ENCODE measurements at regions not wholly inside any gene's neighbourhood (a gene's known extent, or its start where the extent isn't known, plus 50 kb on each side); places are given as distances from the start of the nearest gene placed in this dataset.

DNA sequence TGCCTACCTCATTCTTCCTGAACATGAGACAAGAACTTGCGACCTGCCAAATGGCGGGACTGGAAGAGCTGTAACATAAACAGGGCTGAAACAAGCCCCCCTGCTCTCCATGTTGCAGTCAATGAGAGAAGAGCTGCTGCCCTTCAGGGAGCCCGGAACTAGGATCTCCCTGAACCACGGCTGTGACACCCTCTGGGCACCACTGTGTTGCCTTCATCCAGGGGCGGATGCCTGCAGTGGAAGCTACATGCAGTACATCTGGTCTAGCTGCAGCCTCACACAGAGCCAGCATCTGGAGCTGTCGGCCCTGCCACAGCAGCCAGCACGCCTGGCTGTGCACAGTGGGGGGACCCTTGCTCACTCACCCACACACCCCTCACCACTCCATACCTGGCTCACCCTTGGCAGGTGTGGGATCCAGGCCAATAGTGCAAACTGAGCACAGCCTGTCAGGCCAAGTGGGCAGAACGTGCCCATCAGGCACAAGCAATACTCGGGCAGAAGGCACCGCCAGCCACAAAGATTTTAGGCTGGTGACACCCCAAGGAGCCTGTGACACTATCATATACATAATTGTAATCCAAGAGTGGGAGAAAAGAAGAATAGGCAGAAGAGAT lies 451.3 kb downstream of the HTR1B start (continued):
- TF ChIP-seq TFDP1 (CRISPR knock-in tag; IDR thresholded peaks at IDR 0.05; ENCODE audit: borderline replicate concordance): no peak

GRCh38 chr6:77010931-77011542 lies 452.3 kb downstream of the HTR1B start:
- in situ Hi-C loops (cut with HindIII; ENCODE audit: extremely low pct_ligation_motif_present, low pct_unique_long_range_greater_than_20kb) (no loop called here), intact Hi-C loops (cut with micrococcal nuclease; ENCODE audit: unreplicated experiment) (no loop called here)
- Histone ChIP-seq H2AFZ (ENCODE audit: low read length) (no peak overlapping the region), H3K4me1 (ENCODE audit: insufficient read depth, low read length) (no peaks in the 10 kb centered on the region), H3K27ac (ENCODE audit: extremely low read length, insufficient read depth, low read length) (no peak overlapping the region), H3K79me2 (ENCODE audit: insufficient read depth, low read length) (no peaks in the 10 kb centered on the region), H3K4me3 (replicated peaks in 1 of 3; ENCODE audit: insufficient read depth in 1 of 3, low read depth in 2 of 3, low read length in 3 of 3) (no peak overlapping the region), H3K9ac (ENCODE audit: insufficient read depth, low read depth, low read length) (no peak overlapping the region), H3K27me3 (ENCODE audit: control insufficient read depth in 1 of 2, insufficient read depth in 2 of 2, low read length in 2 of 2) (no peaks in the 10 kb centered on the region), H3K4me2 (ENCODE audit: low read depth, low read length) (no peak overlapping the region), H4K20me1 (ENCODE audit: insufficient read depth, low read length) (no peaks in the 10 kb centered on the region), H3K9me3 (ENCODE audit: low read length) (peaks cover 8% of the 10 kb centered on the region; the same call in 1 of the 2 replicates), H3K36me3 (replicated peaks in 1 of 2; ENCODE audit: control insufficient read depth in 1 of 2, insufficient read depth in 2 of 2, low read length in 2 of 2) (no peaks in the 10 kb centered on the region)
- ChIA-PET POLR2A (no interaction called here), CTCF (ENCODE audit: low intra/inter-chr PET ratio, low total read pairs) (no interaction called here)
- 25% methylated on average over 8 of the region's 17 CpGs for WGBS (ENCODE audit: low lambda C conversion rate)
- DNase-seq (ENCODE audit: low spot score) (no peak), FAIRE-seq (no peak), ATAC-seq (no peak)
- no TSS peak for BruUV-seq (replicated peaks)
- TF ChIP-seq ZNF709 (CRISPR knock-in tag; IDR thresholded peaks at IDR 0.05): no peak
- no peak for TF ChIP-seq CSRNP1 (CRISPR knock-in tag; IDR thresholded peaks at IDR 0.05)
- TF ChIP-seq HNF1B (CRISPR knock-in tag; IDR thresholded peaks at IDR 0.05): no peak
- TF ChIP-seq KAT8 (CRISPR knock-in tag; IDR thresholded peaks at IDR 0.05): no peak
- no peak for TF ChIP-seq ZNF276 (CRISPR knock-in tag; IDR thresholded peaks at IDR 0.05; ENCODE audit: low read depth)
- no peak for TF ChIP-seq PTBP1 (IDR thresholded peaks at IDR 0.05; ENCODE audit: low read depth, low read length, poor library complexity, severe bottlenecking)
- TF ChIP-seq, protein P1, sequence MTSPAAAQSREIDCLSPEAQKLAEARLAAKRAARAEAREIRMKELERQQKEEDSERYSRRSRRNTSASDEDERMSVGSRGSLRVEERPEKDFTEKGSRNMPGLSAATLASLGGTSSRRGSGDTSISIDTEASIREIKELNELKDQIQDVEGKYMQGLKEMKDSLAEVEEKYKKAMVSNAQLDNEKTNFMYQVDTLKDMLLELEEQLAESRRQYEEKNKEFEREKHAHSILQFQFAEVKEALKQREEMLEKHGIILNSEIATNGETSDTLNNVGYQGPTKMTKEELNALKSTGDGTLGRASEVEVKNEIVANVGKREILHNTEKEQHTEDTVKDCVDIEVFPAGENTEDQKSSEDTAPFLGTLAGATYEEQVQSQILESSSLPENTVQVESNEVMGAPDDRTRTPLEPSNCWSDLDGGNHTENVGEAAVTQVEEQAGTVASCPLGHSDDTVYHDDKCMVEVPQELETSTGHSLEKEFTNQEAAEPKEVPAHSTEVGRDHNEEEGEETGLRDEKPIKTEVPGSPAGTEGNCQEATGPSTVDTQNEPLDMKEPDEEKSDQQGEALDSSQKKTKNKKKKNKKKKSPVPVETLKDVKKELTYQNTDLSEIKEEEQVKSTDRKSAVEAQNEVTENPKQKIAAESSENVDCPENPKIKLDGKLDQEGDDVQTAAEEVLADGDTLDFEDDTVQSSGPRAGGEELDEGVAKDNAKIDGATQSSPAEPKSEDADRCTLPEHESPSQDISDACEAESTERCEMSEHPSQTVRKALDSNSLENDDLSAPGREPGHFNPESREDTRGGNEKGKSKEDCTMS (CRISPR knock-in tag; conservative IDR thresholded peaks at IDR 0.05): no peak
- TF ChIP-seq TERF1 (CRISPR knock-in tag; IDR thresholded peaks at IDR 0.05): no peak

Measured in HepG2 (cell line).